ENCODE measurements at regions not wholly inside any gene's neighbourhood (a gene's known extent, or its start where the extent isn't known, plus 50 kb on each side); places are given as distances from the start of the nearest gene placed in this dataset.
"Not testable (repeated sequence)": the region's sequence is repeated elsewhere in the genome, so short reads cannot be mapped to it uniquely, and the experiment has no call there.

- TF ChIP-seq CTCF (IDR thresholded peaks at IDR 0.05), result no peak
- no peak for TF ChIP-seq POLR2A (IDR thresholded peaks at IDR 0.05; ENCODE audit: low read depth)
- no peaks in the 10 kb centered on the region for H3K36me3 ChIP-seq
- DNase-seq (ENCODE audit: extremely low spot score), result no peak
- H3K27ac ChIP-seq (replicated peaks in 1 of 4), result peak overlapping the region in 3 of 4 donors; percentile 22 to 52 (median 37)
- H3K27me3 ChIP-seq, result peaks cover 0 to 11% (median 0%) of the 10 kb centered on the region in 4 donors
- H3K9me3 ChIP-seq, result no peaks in the 10 kb centered on the region
- no peak overlapping the region for H3K4me3 ChIP-seq
- intact Hi-C loops (cut with DNase I), result no loop called here
- H3K4me1 ChIP-seq, result peaks cover 0 to 12% (median 0%) of the 10 kb centered on the region in 4 donors
- WGBS, result 60% methylated on average over 11 of the region's 18 CpGs
Observed at GRCh38 chr20:57108742-57109570, 157.5 kb downstream of the BMP7 start.

- no peak for DNase-seq (ENCODE audit: extremely low spot score)
- Histone ChIP-seq H3K36me3 (no peaks in the 10 kb centered on the region), H3K27me3 (peaks cover 0 to 17% (median 0%) of the 10 kb centered on the region in 4 donors), H3K4me3 (no peak overlapping the region), H3K27ac (replicated peaks in 1 of 4) (peak overlapping the region in 2 of 4 donors; percentile 37 to 52), H3K4me1 (peaks cover 0 to 12% (median 0%) of the 10 kb centered on the region in 4 donors), H3K9me3 (peaks cover 0 to 2% (median 0%) of the 10 kb centered on the region in 4 donors)
- TF ChIP-seq POLR2A (IDR thresholded peaks at IDR 0.05; ENCODE audit: low read depth) (no peak), CTCF (IDR thresholded peaks at IDR 0.05) (no peak), POLR2AphosphoS5 (IDR thresholded peaks at IDR 0.05) (no peak), EP300 (IDR thresholded peaks at IDR 0.05) (no peak)
- intact Hi-C loops (cut with DNase I), result no loop called here
- WGBS, result 62% methylated on average over 6 of the region's 10 CpGs
Observed at GRCh38 chr20:57109571-57109953, 156.9 kb downstream of the BMP7 start.

GRCh38 chr20:57110121-57111027, 156.1 kb downstream of the BMP7 start:
- peaks cover 0 to 24% (median 0%) of the 10 kb centered on the region in 4 donors for H3K27me3 ChIP-seq
- peaks cover 0 to 12% (median 0%) of the 10 kb centered on the region in 4 donors for H3K4me1 ChIP-seq
- intact Hi-C loops (cut with DNase I); H3K4me3 ChIP-seq; H3K36me3 ChIP-seq; DNase-seq (ENCODE audit: extremely low spot score); H3K9me3 ChIP-seq: not testable (repeated sequence)
- peak overlapping the region in 1 of 4 donors; percentile 37 for H3K27ac ChIP-seq (replicated peaks in 1 of 4)
- WGBS, result 96% methylated on average over 46 of the region's 61 CpGs

GRCh38 chr20:57111028-57111373, 155.4 kb downstream of the BMP7 start:
- WGBS, result 95% methylated on average over 3 of the region's 3 CpGs
- peaks cover 0 to 12% (median 0%) of the 10 kb centered on the region in 4 donors for H3K4me1 ChIP-seq
- intact Hi-C loops (cut with DNase I), result no loop called here
- H3K4me3 ChIP-seq, result no peak overlapping the region
- no peaks in the 10 kb centered on the region for H3K36me3 ChIP-seq
- DNase-seq (ENCODE audit: extremely low spot score), result no peak
- H3K27me3 ChIP-seq, result peaks cover 0 to 28% (median 0%) of the 10 kb centered on the region in 4 donors
- TF ChIP-seq EP300 (IDR thresholded peaks at IDR 0.05), result no peak
- TF ChIP-seq POLR2AphosphoS5 (IDR thresholded peaks at IDR 0.05), result no peak
- TF ChIP-seq CTCF (IDR thresholded peaks at IDR 0.05), result no peak
- TF ChIP-seq POLR2A (IDR thresholded peaks at IDR 0.05; ENCODE audit: low read depth), result no peak
- H3K27ac ChIP-seq (replicated peaks in 1 of 4), result no peak overlapping the region
- peaks cover 0 to 4% (median 0%) of the 10 kb centered on the region in 4 donors for H3K9me3 ChIP-seq

- DNase-seq (ENCODE audit: extremely low spot score), result no peak
- Histone ChIP-seq H3K27ac (replicated peaks in 1 of 4) (no peak overlapping the region), H3K4me3 (no peak overlapping the region), H3K27me3 (peaks cover 0 to 33% (median 0%) of the 10 kb centered on the region in 4 donors), H3K36me3 (no peaks in the 10 kb centered on the region), H3K9me3 (peaks cover 0 to 4% (median 0%) of the 10 kb centered on the region in 4 donors), H3K4me1 (peaks cover 0 to 12% (median 0%) of the 10 kb centered on the region in 4 donors)
- 71% methylated on average over 8 of the region's 8 CpGs for WGBS
- intact Hi-C loops (cut with DNase I), result no loop called here
- TF ChIP-seq POLR2A (IDR thresholded peaks at IDR 0.05; ENCODE audit: low read depth), result no peak
- no peak for TF ChIP-seq POLR2AphosphoS5 (IDR thresholded peaks at IDR 0.05)
- TF ChIP-seq CTCF (IDR thresholded peaks at IDR 0.05), result no peak
- no peak for TF ChIP-seq EP300 (IDR thresholded peaks at IDR 0.05)
Observed at GRCh38 chr20:57112448-57112847, 154.0 kb downstream of the BMP7 start.

All from esophagus muscularis mucosa (tissue), 4 donors.